ENCODE measurements at regions not wholly inside any gene's neighbourhood (a gene's known extent, or its start where the extent isn't known, plus 50 kb on each side); places are given as distances from the start of the nearest gene placed in this dataset.
"Not testable (repeated sequence)": the region's sequence is repeated elsewhere in the genome, so short reads cannot be mapped to it uniquely, and the experiment has no call there.

GRCh38 chr16:9141813-9142212, 50.4 kb downstream of the HAPSTR1 start:
- no peak for DNase-seq

GRCh38 chr16:9144106-9144505, 52.7 kb downstream of the HAPSTR1 start:
- no peak for DNase-seq

- no peak for DNase-seq
Observed at GRCh38 chr16:9148374-9149015, 57.1 kb downstream of the HAPSTR1 start.

- peak; percentile 25 for DNase-seq
Observed at GRCh38 chr16:9151074-9151473, 59.6 kb downstream of the HAPSTR1 start.

- DNase-seq = peak; percentile 26
Observed at GRCh38 chr16:9151597-9151996, 60.2 kb downstream of the HAPSTR1 start.

- DNase-seq = no peak
Observed at GRCh38 chr16:9152649-9153501, 61.4 kb downstream of the HAPSTR1 start.

GRCh38 chr16:9153502-9153864, 62.0 kb downstream of the HAPSTR1 start:
- no peak for DNase-seq

- no peak for DNase-seq
Observed at GRCh38 chr16:9154567-9155410, 63.3 kb downstream of the HAPSTR1 start.

GRCh38 chr16:9155871-9156270, 64.4 kb downstream of the HAPSTR1 start:
- DNase-seq = no peak

GRCh38 chr16:9159839-9160550, 68.6 kb downstream of the HAPSTR1 start:
- peak; percentile 61 for DNase-seq

- no peak for DNase-seq
Observed at GRCh38 chr16:9160551-9160911, 69.1 kb downstream of the HAPSTR1 start.

GRCh38 chr16:9165681-9166080, 74.2 kb downstream of the HAPSTR1 start:
- no peak for DNase-seq

GRCh38 chr16:9166326-9166993, 75.0 kb downstream of the HAPSTR1 start:
- not testable (repeated sequence) for DNase-seq

GRCh38 chr16:9169094-9169493, 77.7 kb downstream of the HAPSTR1 start:
- no peak for DNase-seq

- DNase-seq = no peak
Observed at GRCh38 chr16:9170470-9170869, 79.0 kb downstream of the HAPSTR1 start.

- DNase-seq = no peak
Observed at GRCh38 chr16:9176547-9177418, 85.3 kb downstream of the HAPSTR1 start.

- peak; percentile 20 for DNase-seq
Observed at GRCh38 chr16:9177861-9178260, 86.4 kb downstream of the HAPSTR1 start.

GRCh38 chr16:9183682-9184353, 92.4 kb downstream of the HAPSTR1 start:
- no peak for DNase-seq

- DNase-seq = no peak
Observed at GRCh38 chr16:9184354-9184690, 92.9 kb downstream of the HAPSTR1 start.

GRCh38 chr16:9185381-9185780, 93.9 kb downstream of the HAPSTR1 start:
- DNase-seq = no peak

GRCh38 chr16:9186061-9186460, 94.6 kb downstream of the HAPSTR1 start:
- DNase-seq = no peak
